Mesenteric fat pad (tissue), 1 donor: ENCODE measurements at regions not wholly inside any gene's neighbourhood (a gene's known extent, or its start where the extent isn't known, plus 50 kb on each side); places are given as distances from the start of the nearest gene placed in this dataset.
"Not testable (repeated sequence)": the region's sequence is repeated elsewhere in the genome, so short reads cannot be mapped to it uniquely, and the experiment has no call there.

Source experiments
- DNase-seq: peaks from one replicate; pipeline ENCODE4 v3.0.0-alpha.2; 2020; ENCODE audit warnings: low spot score
- donor health status: DM: yes; HTN: yes; CAD: no.

DNA sequence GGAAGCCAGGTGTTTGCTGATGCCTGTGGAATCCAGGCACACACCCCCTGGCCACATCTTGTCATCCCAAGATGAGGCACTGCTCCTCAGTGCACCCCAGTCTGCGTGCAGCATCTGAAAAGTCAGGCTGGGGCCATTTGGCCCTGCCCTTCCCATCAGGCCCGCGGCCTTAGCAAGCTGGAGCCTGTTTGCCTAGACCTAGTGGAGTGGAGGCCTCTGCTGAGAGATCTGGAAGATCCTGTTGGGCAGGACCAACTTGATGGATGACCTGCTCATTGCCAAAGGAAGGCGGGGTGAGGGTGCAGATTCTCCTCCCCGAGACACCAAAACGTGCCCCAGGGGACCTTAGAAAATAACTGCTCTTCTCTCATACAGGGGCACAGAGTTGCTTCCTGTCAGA is 220.2 kb downstream of the SHQ1 start:
- no peak for DNase-seq

DNA sequence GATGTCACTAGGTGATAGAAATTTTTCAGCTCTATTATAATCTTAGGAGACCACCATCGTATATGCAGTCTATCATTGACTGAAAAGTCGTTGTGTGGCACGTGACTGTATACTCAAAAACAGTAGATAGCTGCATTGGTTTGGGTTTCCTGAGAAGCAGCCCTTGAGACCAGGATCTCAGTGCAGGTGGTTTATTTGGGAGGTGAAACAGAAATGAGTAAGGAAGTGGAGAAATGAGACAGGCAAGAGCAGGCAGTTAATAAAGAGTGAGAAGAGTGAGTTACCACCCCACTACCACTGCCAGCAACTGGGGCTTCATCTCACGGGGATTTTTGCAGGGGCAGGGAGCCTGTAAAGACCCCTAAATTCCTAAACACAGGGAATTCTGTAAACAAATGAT is 221.0 kb downstream of the SHQ1 start:
- no peak for DNase-seq

DNA sequence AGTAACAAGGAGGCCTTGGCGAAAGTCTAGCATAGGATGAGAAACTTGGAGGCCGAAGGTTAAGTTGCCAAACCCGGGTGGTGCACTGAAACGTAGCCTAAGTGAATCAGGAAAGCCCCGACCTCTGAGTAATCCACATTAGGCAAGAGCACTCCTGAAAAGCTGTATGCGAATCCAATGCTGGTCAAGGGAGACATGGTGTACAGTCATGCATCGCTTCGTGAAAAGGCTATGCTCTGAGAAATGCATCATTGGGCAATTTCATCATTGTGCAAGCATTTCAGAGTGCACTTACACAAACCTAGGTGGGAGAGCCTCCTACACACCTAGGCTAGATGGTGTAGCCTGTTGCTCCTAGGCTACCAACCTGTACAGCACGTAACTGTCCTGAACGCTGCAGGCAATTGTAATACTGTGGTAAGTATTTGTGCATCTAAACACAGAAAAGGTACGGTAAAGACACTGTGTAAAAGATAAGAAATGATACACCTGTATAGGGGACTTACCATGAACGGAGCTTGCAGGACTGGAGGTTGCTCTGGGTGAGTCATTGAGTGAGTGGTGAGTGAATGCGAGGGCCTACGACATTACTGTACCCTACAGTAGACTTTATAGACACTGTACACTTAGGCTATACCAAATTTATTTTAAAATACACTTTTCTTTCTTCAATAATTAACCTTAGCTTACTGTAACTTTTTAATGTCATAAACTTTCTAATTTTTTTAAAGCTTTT is 222.5 kb downstream of the SHQ1 start:
- DNase-seq, result no peak

DNA sequence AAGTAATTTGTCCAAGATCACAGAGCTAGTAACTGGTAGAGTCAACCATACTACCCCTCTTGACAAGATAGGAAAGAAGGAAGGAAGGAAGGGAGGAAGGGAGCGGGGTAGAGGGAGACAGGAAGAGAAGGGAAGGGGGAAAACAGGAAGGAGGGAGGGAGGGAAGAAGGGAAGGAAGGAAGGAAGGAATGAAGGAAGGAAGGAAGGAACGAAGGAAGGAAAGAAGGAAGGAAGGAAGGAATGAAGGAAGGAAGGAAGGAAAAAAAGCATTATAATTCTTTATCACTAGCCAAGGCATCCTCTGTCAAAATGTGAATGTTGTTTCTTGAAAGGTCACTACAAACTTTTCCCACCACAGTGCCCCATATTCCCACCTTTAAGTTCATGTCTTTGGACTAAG is 223.6 kb downstream of the SHQ1 start:
- no peak for DNase-seq

GRCh38 chr3:72618739-72619138 is 229.5 kb downstream of the SHQ1 start:
- no peak for DNase-seq

DNA sequence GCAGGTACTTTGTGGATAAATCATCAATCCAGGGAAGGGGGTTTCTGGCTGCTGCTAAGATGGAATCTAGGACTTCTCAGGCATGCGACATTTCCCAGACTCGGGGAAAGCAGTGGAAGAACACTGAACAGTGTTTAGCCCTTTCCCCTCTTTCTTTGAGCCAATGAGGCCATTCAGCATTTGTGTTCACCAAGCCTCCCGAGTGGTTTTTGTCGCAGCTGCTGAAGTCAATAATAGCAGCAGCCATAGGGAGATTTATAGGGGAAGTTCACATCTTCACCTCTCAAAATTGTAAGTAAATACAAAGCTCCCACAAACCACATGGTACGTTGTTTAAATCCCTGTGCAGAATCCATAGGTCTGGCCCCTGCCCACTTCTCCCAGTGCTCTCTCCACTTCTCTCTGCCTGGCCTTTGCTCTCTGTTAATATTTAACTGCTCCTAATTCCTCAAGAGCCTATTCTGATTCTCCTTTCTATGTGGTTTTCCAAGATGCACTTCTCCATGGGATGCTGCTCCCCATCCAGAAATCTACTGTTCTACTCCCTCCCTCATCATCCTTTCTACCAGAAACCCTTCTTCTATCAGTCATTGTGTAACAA is 230.7 kb downstream of the SHQ1 start:
- no peak for DNase-seq

DNA sequence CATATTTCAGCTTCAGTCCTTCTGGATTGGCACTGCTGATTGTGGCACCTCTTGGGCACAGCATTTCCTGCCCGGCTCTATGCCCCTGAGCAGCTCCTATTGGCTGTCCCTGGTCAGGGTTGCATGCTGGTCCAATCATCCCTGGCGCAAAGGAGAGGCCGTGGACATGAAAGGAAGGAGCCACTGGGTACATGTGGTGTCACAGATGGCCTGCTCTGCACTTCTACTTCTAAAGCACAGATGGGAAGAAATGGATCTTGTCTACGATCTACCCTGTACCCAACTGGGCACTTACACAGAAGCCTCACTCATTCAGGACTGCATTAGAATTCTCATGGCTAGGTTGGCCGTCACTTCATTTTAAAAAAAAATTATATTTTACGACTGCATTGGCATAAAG is 232.5 kb downstream of the SHQ1 start:
- DNase-seq, result no peak

- DNase-seq, result no peak
Observed at GRCh38 chr3:72615182-72615581, 233.1 kb downstream of the SHQ1 start.

DNA sequence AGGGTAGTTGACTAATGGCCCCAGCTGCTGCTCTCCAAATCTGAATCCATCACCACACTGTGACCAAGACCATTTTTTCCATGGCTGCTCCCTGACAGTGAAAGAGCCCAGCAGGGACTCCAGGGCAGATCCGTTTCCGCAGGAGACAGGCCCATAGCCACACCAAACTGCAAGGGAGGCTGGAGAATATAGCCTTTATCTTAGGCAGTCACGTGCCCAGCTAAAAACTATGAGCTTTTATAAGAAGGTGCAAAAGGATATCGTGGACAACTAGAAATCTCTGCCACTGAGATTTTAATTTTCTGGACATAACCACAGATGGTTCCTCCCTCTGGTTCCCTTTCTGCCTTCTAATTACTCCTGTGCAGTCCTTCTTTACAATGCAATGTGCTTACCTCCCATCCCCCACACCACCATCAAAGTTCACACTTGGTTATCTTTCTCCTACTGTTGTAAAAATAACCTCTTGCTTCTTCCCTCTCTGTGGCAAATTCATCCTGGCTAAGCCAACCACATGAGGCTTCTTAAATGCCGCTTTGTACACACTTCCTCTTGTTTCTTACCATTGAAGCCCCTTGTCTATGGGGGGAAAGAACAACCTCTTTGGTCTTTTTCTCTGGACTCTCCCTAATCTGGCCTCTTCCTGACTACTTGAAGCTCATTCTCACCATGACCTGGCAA is 233.7 kb downstream of the SHQ1 start:
- no peak for DNase-seq

DNA sequence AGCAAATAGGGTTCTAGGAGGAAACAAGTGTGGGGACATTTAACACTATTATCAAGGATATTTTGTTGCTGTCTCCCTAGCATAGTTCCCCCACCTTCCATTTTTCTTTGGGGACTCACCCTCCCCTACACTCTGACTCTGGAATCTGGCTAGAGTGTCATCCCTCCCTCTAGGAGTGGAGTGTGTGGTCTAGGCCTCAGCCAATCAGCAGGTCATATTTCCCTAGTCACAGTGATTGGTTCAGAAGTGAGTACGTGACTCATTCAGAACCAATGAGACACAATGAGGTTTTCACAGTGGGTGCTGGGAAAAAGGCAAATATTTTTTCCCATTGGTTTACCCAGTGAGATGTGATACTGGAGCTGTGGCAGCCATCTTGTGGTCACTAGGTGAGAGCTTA is 234.4 kb downstream of the SHQ1 start:
- no peak for DNase-seq

DNA sequence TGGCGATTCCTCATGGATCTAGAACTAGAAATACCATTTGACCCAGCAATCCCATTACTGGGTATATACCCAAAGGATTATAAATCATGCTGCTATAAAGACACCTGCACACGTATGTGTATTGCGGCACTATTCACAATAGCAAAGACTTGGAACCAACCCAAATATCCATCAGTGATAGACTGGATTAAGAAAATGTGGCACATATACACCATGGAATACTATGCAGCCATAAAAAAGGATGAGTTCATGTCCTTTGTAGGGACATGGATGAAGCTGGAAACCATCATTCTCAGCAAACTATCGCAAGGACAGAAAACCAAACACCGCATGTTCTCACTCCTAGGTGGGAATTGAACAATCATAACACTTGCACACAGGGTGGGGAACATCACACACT is 239.1 kb downstream of the SHQ1 start:
- not testable (repeated sequence) for DNase-seq

DNA sequence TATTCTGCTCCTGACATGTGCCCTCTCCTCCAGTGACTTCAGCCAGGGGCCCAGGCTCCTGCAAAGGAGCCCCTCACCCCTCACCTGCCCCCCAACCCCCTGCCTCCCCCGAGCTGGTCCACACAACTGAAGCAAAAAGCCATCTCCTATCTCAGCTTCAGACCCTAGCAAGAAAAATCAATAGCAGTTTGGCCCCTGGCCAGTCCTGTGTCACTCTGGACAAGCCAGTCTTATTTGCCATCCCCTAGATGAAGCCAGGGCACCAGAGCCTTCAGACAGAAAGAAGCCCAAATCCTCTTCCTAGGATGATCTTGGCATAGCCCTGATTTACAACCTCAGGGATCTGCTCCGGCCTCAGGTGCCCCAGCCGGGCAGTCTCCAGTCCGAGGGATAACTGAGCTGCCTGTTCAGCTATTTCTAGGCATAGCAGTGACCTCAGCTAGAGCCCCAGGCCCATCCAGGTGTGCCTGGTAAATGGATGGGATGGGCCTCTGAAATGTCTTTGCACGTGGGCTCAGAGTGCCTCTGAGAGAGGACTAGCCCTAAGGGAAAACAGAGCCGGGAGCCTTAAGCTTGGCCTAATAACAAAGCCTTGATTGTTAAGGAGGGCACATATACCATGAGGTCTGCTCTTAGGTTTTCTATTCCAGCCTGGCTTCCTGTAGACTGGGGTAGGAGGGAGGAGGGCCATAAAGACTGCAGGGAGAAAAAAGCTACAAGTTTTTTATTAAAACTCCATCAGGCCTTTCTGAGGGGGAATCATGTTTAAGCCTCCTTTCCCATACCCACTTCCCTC is 242.0 kb downstream of the SHQ1 start:
- DNase-seq, result no peak

DNA sequence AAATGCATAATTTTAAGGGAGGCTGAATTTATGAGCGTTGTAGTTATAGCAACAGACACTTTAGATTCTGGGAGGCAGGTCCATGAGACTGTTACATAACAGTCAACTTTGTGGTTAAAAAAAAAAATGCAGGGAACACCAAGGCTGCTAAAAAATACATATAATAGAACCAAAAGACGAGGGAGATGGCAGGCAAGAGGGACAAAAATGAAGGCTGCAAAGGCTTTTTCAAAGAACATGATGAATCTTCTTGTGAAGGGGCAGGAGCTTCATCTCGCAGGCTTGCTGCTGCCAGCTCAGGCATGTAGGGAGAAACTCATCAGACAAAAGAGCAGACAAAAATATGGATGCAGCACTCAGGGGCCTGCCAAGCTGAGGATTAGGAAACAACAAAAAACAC is 243.9 kb downstream of the SHQ1 start:
- DNase-seq, result no peak

DNA sequence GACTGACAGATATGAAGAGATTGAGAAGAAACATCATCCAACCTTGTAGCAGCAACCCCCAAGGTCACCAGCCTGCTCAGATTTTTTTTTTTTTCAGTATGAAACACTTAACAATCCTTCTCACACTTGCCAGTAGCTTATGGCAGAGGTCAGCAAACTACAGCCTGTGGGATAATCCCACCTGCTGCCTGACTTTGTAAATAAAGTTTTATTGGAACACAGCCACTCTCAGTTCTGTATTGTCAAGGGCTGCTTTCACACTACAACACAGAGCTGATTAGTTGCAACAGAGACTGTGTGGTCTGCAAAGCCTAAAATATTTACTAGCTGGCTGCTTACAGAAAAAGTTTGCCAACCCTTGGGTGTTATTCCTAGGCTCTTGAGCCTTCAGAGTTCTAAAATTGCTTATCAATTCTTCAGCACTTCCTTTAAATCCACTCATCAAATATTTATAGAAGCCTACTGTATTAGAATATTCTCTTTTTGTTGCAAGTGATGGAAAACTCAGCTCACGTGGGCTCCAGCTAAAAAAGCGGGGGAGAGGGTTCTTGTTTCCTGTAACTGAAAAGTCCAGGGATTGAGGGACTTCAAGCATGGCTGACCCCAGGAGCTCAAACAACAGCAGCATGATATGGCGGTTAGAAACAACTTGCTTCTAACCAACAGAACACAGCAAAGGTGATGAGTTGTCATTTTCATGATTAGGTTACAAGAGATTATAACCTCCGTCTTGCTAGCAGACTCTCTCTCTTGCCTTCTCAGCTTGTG is 246.1 kb downstream of the SHQ1 start:
- no peak for DNase-seq

DNA sequence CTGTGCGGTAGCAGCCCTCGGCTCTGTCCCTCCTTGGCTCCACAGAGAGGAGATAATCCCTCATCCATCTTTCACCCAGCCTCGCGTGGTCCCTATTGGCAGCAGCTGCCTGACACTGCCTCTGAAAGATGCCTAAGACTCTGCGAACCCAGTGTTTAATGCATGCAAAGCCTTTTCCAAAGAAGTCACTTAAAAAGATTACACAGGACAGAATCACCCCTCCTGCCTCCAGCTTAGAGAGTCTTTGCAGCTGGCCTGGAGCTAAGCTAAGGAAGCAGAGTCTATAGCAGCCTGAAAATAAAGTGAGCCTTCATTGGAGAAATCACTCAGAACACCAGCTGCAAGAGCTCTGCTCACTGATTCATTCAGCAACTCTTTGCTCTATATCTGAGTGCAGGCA is 247.2 kb downstream of the SHQ1 start:
- no peak for DNase-seq

DNA sequence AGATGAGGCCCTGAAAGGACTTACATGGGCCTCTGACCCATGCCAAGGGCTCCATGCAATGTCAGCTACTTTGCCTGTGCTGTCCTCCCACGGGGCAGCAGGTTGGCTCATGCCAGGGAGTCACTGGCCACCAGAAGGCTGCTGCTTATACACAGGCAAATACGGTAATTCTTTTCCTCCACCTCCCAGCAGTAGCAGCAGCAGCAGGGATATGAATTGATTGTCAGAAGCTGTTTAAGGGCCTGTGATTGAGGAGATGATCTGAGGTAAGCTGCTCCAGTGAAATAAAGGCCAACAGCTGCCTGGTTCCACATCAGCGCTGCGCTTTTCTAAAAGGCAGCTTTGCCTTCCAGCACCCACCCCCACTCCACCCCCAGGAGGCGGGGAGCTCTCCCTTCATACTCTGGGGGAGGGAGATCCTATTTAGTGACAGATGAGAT is 250.5 kb downstream of the SHQ1 start:
- no peak for DNase-seq

DNA sequence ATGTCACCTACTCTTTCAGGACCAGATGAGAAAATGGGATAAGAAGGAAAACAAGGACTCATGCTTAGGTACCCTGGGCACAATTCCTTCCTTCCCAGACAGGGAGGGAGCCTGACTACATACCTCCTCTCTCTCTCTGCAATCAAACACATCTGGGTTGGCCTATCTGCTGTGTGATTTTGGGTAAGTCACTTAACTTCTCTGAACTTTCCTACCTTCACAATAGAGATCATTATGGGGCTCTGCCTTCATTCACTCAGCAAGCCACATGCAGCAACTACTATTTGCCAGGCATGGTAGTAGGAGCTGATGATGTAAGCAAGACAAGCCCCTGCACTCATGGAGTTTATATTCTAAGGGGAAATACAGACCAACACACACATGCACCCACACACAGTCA is 251.2 kb downstream of the SHQ1 start:
- DNase-seq, result no peak

GRCh38 chr3:72595927-72596610 is 252.2 kb downstream of the SHQ1 start:
- DNase-seq, result no peak

- DNase-seq, result no peak
Observed at GRCh38 chr3:72595376-72595775, 252.9 kb downstream of the SHQ1 start.

GRCh38 chr3:72594615-72595215 is 253.5 kb downstream of the SHQ1 start:
- no peak for DNase-seq
